Transverse colon (tissue), 4 donors: ENCODE measurements at regions not wholly inside any gene's neighbourhood (a gene's known extent, or its start where the extent isn't known, plus 50 kb on each side); places are given as distances from the start of the nearest gene placed in this dataset.

Source experiments
- CTCF ChIP-seq, 5 experiments: fragments of 200-600 bp in 3 of 5; fragments of 450-650 bp in 2 of 5; sonication (generic) in 3 of 5; IDR thresholded peaks; 1 replicate in 2 of 5; 2 replicates in 3 of 5; pipeline ENCODE4 v1.5.1; 2016 to 2017; ENCODE audit warnings: antibody characterized with exemption in 5 of 5, inconsistent platforms in 3 of 5, mild to moderate bottlenecking in 2 of 5, moderate library complexity in 1 of 5
- POLR2A ChIP-seq: fragments of 450-650 bp; IDR thresholded peaks from one replicate; pipeline ENCODE4 v1.6.1; 2016; ENCODE audit warnings: antibody characterized with exemption, mild to moderate bottlenecking, moderate library complexity
- POLR2AphosphoS5 ChIP-seq, 3 donors: sonication (generic); formaldehyde crosslinking; IDR thresholded peaks; one replicate each; pipeline ENCODE4 v1.6.1; 2016; ENCODE audit warnings: antibody characterized with exemption in 3 of 3

GRCh38 chr12:46461459-46461858 lies 88.9 kb upstream of the SLC38A2 start:
- TF ChIP-seq POLR2A (no peak), POLR2AphosphoS5 (IDR thresholded peaks at IDR 0.05) (no peak), CTCF (IDR thresholded peaks at IDR 0.05) (no peak)
